GM13976 (cell line): ENCODE measurements at regions not wholly inside any gene's neighbourhood (a gene's known extent, or its start where the extent isn't known, plus 50 kb on each side); places are given as distances from the start of the nearest gene placed in this dataset.

Experiments used
- DNase-seq: peaks from one replicate; pipeline ENCODE4 v3.0.0; 2012; ENCODE audit warnings: low spot score
- in situ Hi-C: fragments of 300-500 bp; cut with MboI; formaldehyde crosslinking; loops from one replicate; pipeline ENCODE4 v1.12.0; 2022; ENCODE audit warnings: low sequenced_read_pairs, mixed read lengths, inconsistent platforms; ENCODE audit not compliant: unreplicated experiment
- TF ChIP-seq, protein P1 (sequence below): IDR thresholded peaks from 2 replicates; pipeline ENCODE4 v1.5.1; 2012; ENCODE audit warnings: borderline replicate concordance, mild to moderate bottlenecking; ENCODE audit not compliant: insufficient read depth; ENCODE audit errors: extremely low read depth, missing control alignments, control extremely low read depth

- TF ChIP-seq, protein P1, sequence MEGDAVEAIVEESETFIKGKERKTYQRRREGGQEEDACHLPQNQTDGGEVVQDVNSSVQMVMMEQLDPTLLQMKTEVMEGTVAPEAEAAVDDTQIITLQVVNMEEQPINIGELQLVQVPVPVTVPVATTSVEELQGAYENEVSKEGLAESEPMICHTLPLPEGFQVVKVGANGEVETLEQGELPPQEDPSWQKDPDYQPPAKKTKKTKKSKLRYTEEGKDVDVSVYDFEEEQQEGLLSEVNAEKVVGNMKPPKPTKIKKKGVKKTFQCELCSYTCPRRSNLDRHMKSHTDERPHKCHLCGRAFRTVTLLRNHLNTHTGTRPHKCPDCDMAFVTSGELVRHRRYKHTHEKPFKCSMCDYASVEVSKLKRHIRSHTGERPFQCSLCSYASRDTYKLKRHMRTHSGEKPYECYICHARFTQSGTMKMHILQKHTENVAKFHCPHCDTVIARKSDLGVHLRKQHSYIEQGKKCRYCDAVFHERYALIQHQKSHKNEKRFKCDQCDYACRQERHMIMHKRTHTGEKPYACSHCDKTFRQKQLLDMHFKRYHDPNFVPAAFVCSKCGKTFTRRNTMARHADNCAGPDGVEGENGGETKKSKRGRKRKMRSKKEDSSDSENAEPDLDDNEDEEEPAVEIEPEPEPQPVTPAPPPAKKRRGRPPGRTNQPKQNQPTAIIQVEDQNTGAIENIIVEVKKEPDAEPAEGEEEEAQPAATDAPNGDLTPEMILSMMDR, result no peak
- in situ Hi-C loops, result no loop called here
- no peak for DNase-seq
Observed at GRCh38 chr12:92634730-92635129, 68.1 kb upstream of the PLEKHG7 start.

GRCh38 chr12:92634202-92634601, 68.6 kb upstream of the PLEKHG7 start:
- in situ Hi-C loops, result no loop called here
- DNase-seq, result no peak
- TF ChIP-seq, protein P1, result no peak

DNA sequence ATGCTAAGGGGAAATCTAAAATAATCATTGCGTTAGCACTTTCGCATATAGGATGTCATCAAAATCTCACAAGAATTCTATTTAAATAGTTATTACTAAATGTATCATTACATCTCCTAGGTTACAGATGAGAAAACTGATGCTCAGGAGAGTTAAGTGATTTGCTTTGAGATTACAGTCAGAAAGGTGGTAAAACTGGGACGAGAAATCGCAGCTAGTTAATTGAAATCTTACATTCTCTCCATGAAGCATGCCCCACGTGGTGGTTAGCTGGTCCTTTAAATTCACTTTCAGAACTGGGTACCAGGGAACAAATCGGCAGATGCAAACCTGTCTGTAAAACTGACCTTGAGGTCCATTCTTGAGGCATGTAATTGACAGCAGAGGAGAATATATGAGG, 71.8 kb upstream of the PLEKHG7 start:
- no peak for DNase-seq
- TF ChIP-seq, protein P1, result no peak
- in situ Hi-C loops, result no loop called here

DNA sequence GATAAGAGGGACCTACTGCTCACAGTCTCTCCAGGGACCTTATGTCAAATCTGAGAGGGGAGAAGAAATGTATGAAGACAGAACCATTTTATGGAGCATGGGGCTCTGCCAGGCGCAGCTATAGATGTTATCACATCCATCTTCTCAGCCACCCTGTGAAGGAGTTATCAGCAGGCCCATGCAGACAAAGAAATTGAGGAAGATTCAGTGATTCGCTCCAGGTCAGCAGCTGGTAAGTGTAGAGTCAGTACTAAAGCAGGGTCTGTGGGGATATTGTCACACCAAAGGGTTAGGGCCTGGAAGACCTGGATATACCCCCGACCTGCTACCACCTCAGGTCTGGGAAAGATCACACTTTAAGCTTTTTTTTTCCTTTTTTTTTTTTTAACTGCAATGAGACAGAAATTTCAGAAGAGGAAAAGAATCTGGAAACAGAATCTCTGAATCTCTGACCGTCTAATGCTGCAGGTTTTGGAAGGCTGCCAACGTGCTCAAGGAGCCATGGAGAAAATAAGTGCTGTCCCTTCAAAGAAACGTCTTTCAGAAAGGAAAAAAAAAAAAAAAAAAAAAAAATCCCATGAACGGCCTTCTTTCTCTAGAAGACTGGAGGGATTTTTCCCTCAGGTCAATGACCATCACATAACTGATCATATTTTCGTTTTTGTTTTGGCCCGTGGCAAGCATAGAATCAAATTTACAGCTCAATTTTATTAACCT, 73.3 kb upstream of the PLEKHG7 start:
- TF ChIP-seq, protein P1, result no peak
- no peak for DNase-seq
- in situ Hi-C loops, result no loop called here

DNA sequence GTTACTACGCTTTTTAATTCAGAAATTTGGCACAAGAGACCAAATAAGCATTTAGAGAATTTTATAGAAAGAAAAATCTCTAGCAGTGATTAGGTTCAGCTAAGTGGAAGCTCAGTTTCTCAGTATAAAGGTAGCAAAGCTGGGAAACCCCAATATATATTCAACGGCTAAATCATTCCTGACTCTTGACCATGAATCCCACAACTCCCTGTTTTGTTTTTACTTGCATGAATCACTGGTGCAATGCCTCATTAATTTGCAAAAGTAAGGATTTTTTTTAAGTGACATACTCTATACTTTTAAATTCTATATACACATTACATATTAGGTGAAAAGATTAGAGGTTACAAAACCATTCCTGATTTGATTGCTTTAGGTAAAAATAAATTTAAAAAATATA, 74.3 kb upstream of the PLEKHG7 start:
- TF ChIP-seq, protein P1, result no peak
- in situ Hi-C loops, result no loop called here
- no peak for DNase-seq

- in situ Hi-C loops, result no loop called here
- no peak for DNase-seq
- TF ChIP-seq, protein P1, result no peak
Observed at GRCh38 chr12:92627511-92627910, 75.3 kb upstream of the PLEKHG7 start.
